GM12878 (cell line): ENCODE measurements at regions not wholly inside any gene's neighbourhood (a gene's known extent, or its start where the extent isn't known, plus 50 kb on each side); places are given as distances from the start of the nearest gene placed in this dataset.

ENCODE experiments used
- ATAC-seq: fragments of 200-7000 bp; cut with Tn5 transposase; 3 replicates; pipeline ENCODE4 v1.9.1; 2020; ENCODE audit warnings: mild to moderate bottlenecking, moderate library complexity
- BruUV-seq: library from RNA; stranded (reverse); fragments of 400-500 nt; replicated peaks from 2 replicates; lab custom pipeline; 2021; lab: Mats Ljungman, UMichigan
- CTCF ChIA-PET: fragments of 300-600 bp; sonication (Branson Sonifier 250); formaldehyde crosslinking; extraction: SDS; loops from one replicate; lab custom pipeline; 2021; ENCODE audit warnings: inconsistent platforms; lab: Yijun Ruan, JAX
- POLR2A ChIA-PET: fragments of 350-600 bp; formaldehyde crosslinking; extraction: SDS; loops from one replicate; lab custom pipeline; 2021; ENCODE audit warnings: inconsistent platforms; lab: Charles Lee
- RAD21 ChIA-PET: fragments of 300-600 bp; sonication (Branson Sonifier 250); formaldehyde crosslinking; loops from one replicate; lab custom pipeline; 2023; ENCODE audit warnings: antibody characterized with exemption; ENCODE audit not compliant: unreplicated experiment; lab: Charles Lee
- SMC1A ChIA-PET: fragments of 300-600 bp; sonication (Branson Sonifier 250); formaldehyde crosslinking; loops from one replicate; lab custom pipeline; 2023; ENCODE audit not compliant: unreplicated experiment, uncharacterized antibody; lab: Charles Lee
- DNase-seq: peaks from one replicate; pipeline ENCODE4 v3.0.0-alpha.2; 2011; ENCODE audit warnings: low read depth, low spot score
- FAIRE-seq: peaks from 3 replicates; lab custom pipeline; 2011; peaks lifted over from hg19 to GRCh38; lab: Jason Lieb, UNC
- H2AFZ ChIP-seq: 2 replicates; pipeline ENCODE4 v1.6.0; 2011; ENCODE audit warnings: low read depth, low read length, control low read depth; ENCODE audit not compliant: control insufficient read depth
- H3K27ac ChIP-seq: 2 replicates; pipeline ENCODE4 v1.5.1; 2011; ENCODE audit warnings: control low read depth; ENCODE audit not compliant: control insufficient read depth, insufficient read depth
- H3K27me3 ChIP-seq, 2 experiments: replicated peaks in 1 of 2; 2 replicates each; pipeline versions ENCODE4 v1.6.0 to v1.6.1; 2011; ENCODE audit warnings: low read length in 1 of 2; ENCODE audit not compliant: control insufficient read depth in 2 of 2, insufficient read depth in 2 of 2
- H3K36me3 ChIP-seq, 2 experiments: 2 replicates each; pipeline ENCODE4 v1.5.1; 2011; ENCODE audit warnings: low read length in 1 of 2; ENCODE audit not compliant: control insufficient read depth in 2 of 2, insufficient read depth in 2 of 2
- H3K4me1 ChIP-seq: 2 replicates; pipeline ENCODE4 v1.6.1; 2011; ENCODE audit warnings: mild to moderate bottlenecking, low read length, moderate library complexity, mixed read lengths; ENCODE audit not compliant: control insufficient read depth, insufficient read depth
- H3K4me2 ChIP-seq: 2 replicates; pipeline ENCODE4 v1.6.0; 2011; ENCODE audit warnings: control low read depth; ENCODE audit not compliant: control insufficient read depth, insufficient read depth
- H3K4me3 ChIP-seq: fragments of 200-600 bp; sonication (generic); 2 replicates; pipeline ENCODE4 v1.5.1; 2016
- H3K79me2 ChIP-seq: 2 replicates; pipeline ENCODE4 v1.6.0; 2011; ENCODE audit warnings: low read length; ENCODE audit not compliant: control insufficient read depth, insufficient read depth
- H3K9ac ChIP-seq: 2 replicates; pipeline ENCODE4 v1.8.0; 2011; ENCODE audit warnings: low read length, control low read depth, mixed read lengths; ENCODE audit not compliant: control insufficient read depth, insufficient read depth
- H3K9me3 ChIP-seq: replicated peaks from 3 replicates; pipeline ENCODE4 v1.5.1; 2011; ENCODE audit warnings: mild to moderate bottlenecking, low read length; ENCODE audit not compliant: control insufficient read depth, insufficient read depth
- H4K20me1 ChIP-seq: 2 replicates; pipeline ENCODE4 v1.6.0; 2011; ENCODE audit not compliant: control insufficient read depth, insufficient read depth
- BCL3 ChIP-seq: IDR thresholded peaks from 2 replicates; pipeline ENCODE4 v1.6.1; 2011; ENCODE audit warnings: borderline replicate concordance, low read depth, mild to moderate bottlenecking, moderate library complexity, low read length; ENCODE audit not compliant: insufficient read depth, poor library complexity, severe bottlenecking
- BHLHE40 ChIP-seq, 2 experiments: fragments of 450-650 bp in 1 of 2; IDR thresholded peaks; 2 replicates each; pipeline ENCODE4 v1.6.1; 2011 to 2017; ENCODE audit warnings: low read depth in 2 of 2, borderline replicate concordance in 1 of 2, improper control_type of control experiment in 1 of 2, low read length in 1 of 2, mild to moderate bottlenecking in 1 of 2
- HDAC2 ChIP-seq: fragments of 200-600 bp; sonication (generic); IDR thresholded peaks from 2 replicates; pipeline ENCODE4 v1.6.1; 2017
- HDAC6 ChIP-seq: fragments of 200-600 bp; sonication (generic); IDR thresholded peaks from one replicate; pipeline ENCODE4 v1.8.0; 2017; ENCODE audit warnings: antibody characterized with exemption; ENCODE audit not compliant: unreplicated experiment
- MTA2 ChIP-seq: fragments of 450-650 bp; IDR thresholded peaks from 2 replicates; pipeline ENCODE4 v1.6.1; 2016; ENCODE audit warnings: low read depth, mild to moderate bottlenecking, moderate library complexity
- NR2C2 ChIP-seq: IDR thresholded peaks from 2 replicates; pipeline ENCODE4 v1.6.1; 2011; ENCODE audit warnings: borderline replicate concordance, low read depth; ENCODE audit not compliant: control insufficient read depth, insufficient read length
- PML ChIP-seq: IDR thresholded peaks from 2 replicates; pipeline ENCODE4 v1.6.1; 2012; ENCODE audit warnings: low read length, inconsistent platforms
- RB1 ChIP-seq: fragments of 450-650 bp; formaldehyde crosslinking; IDR thresholded peaks from 2 replicates; pipeline ENCODE4 v1.6.1; 2017; ENCODE audit warnings: mild to moderate bottlenecking, borderline replicate concordance
- SMC3 ChIP-seq: IDR thresholded peaks from 2 replicates; pipeline ENCODE4 v1.6.1; 2011; ENCODE audit warnings: low read length, improper control_type of control experiment, borderline replicate concordance
- SP1 ChIP-seq: IDR thresholded peaks from one replicate; pipeline ENCODE4 v1.6.1; 2011; ENCODE audit warnings: low read depth, low read length
- TCF3 ChIP-seq: IDR thresholded peaks from 2 replicates; pipeline ENCODE4 v1.6.1; 2012; ENCODE audit warnings: low read depth, mild to moderate bottlenecking, low read length, borderline replicate concordance; ENCODE audit not compliant: insufficient read depth
- WGBS: methylation state at CpG from one replicate; pipeline ENCODE4 v1.1.6; 2016; ENCODE audit warnings: low lambda C conversion rate; ENCODE audit not compliant: insufficient replicate concordance, insufficient coverage; ENCODE audit errors: missing lambda C conversion rate; 5-methylcytosine and 5-hydroxymethylcytosine counted together
- in situ Hi-C: fragments of 300-500 bp; cut with MboI; formaldehyde crosslinking; loops from 9 replicates; pipeline ENCODE4 v1.14.3; 2018; ENCODE audit warnings: mixed read lengths
- intact Hi-C: fragments of 100-400 bp; cut with micrococcal nuclease; formaldehyde crosslinking; loops from one replicate; pipeline ENCODE4 v1.14.2; 2022; ENCODE audit not compliant: unreplicated experiment

GRCh38 chr21:35197191-35197590 lies 148.1 kb upstream of the RUNX1 start:
- Histone ChIP-seq H3K36me3 (no peaks in the 10 kb centered on the region), H3K9me3 (peaks cover 5% of the 10 kb centered on the region; the same call in 1 of the 3 replicates), H2AFZ (no peak overlapping the region), H3K4me3 (no peak overlapping the region), H3K79me2 (no peaks in the 10 kb centered on the region), H3K9ac (no peak overlapping the region), H3K27me3 (no peaks in the 10 kb centered on the region), H3K27ac (no peak overlapping the region), H4K20me1 (no peaks in the 10 kb centered on the region), H3K4me2 (no peak overlapping the region), H3K4me1 (peaks cover 5% of the 10 kb centered on the region; the same call in 1 of the 2 replicates)
- CTCF ChIA-PET: no interaction called here
- DNase-seq (no peak), ATAC-seq (no peak), FAIRE-seq (no peak)
- SMC1A ChIA-PET: interaction anchor here (1.0 kb wide), 1 partner anchor 307 kb away, joined by 3 read pairs; no protein-coding TSS in a partner anchor
- 47% methylated on average over 4 of the region's 4 CpGs for WGBS
- no peak for TF ChIP-seq HDAC6
- no peak for TF ChIP-seq SP1
- no peak for TF ChIP-seq MTA2
- no peak for TF ChIP-seq RB1
- TF ChIP-seq PML: no peak
- no peak for TF ChIP-seq BHLHE40 (IDR thresholded peaks at IDR 0.05; ENCODE audit: borderline replicate concordance in 1 of 2, low read depth in 2 of 2, low read length in 1 of 2)
- TF ChIP-seq BCL3: no peak
- no peak for TF ChIP-seq SMC3
- TF ChIP-seq NR2C2: no peak
- no peak for TF ChIP-seq TCF3
- no peak for TF ChIP-seq HDAC2
- intact Hi-C loops: no loop called here
- in situ Hi-C loops: no loop called here
- RAD21 ChIA-PET: no interaction called here
- POLR2A ChIA-PET: no interaction called here
- no TSS peak for BruUV-seq
